ACC112 (cell line): ENCODE measurements at regions not wholly inside any gene's neighbourhood (a gene's known extent, or its start where the extent isn't known, plus 50 kb on each side); places are given as distances from the start of the nearest gene placed in this dataset.

Experiments
- H2AFZ ChIP-seq: fragments of 200-600 bp; sonication (generic); one replicate; pipeline ENCODE4 v1.6.0; 2017; ENCODE audit warnings: antibody characterized with exemption, low read length; ENCODE audit not compliant: unreplicated experiment
- H3K27ac ChIP-seq: fragments of 200-600 bp; sonication (generic); 2 replicates; pipeline ENCODE4 v1.5.1; 2014; ENCODE audit warnings: low read depth, mild to moderate bottlenecking, antibody characterized with exemption, low read length, moderate library complexity
- H3K27me3 ChIP-seq: fragments of 200-600 bp; sonication (generic); 2 replicates; pipeline ENCODE4 v1.6.1; 2014; ENCODE audit warnings: mild to moderate bottlenecking, antibody characterized with exemption, low read length, moderate library complexity, mixed read lengths; ENCODE audit not compliant: insufficient read depth
- H3K36me3 ChIP-seq: fragments of 200-600 bp; sonication (generic); 2 replicates; pipeline ENCODE4 v1.6.1; 2016; ENCODE audit warnings: mild to moderate bottlenecking, antibody characterized with exemption, low read length, moderate library complexity, mixed read lengths; ENCODE audit not compliant: insufficient read depth
- H3K4me1 ChIP-seq: fragments of 200-600 bp; sonication (generic); one replicate; pipeline ENCODE4 v1.6.1; 2016; ENCODE audit warnings: low read length, mixed read lengths; ENCODE audit not compliant: insufficient read depth, unreplicated experiment, control insufficient read depth
- H3K4me3 ChIP-seq: fragments of 200-600 bp; sonication (generic); 2 replicates; pipeline ENCODE4 v1.5.1; 2014; ENCODE audit warnings: mild to moderate bottlenecking, low read depth, low read length
- H3K79me2 ChIP-seq: fragments of 200-600 bp; sonication (generic); one replicate; pipeline ENCODE4 v1.6.0; 2016; ENCODE audit warnings: low read length; ENCODE audit not compliant: control insufficient read depth, unreplicated experiment, insufficient read depth

- no peaks in the 10 kb centered on the region for H3K79me2 ChIP-seq
- no peak overlapping the region for H2AFZ ChIP-seq
- H3K4me3 ChIP-seq: no peak overlapping the region
- no peaks in the 10 kb centered on the region for H3K4me1 ChIP-seq
- H3K27ac ChIP-seq: no peak overlapping the region
- H3K36me3 ChIP-seq: no peaks in the 10 kb centered on the region
- H3K27me3 ChIP-seq: no peaks in the 10 kb centered on the region
These were observed 560.7 kb downstream of the DSC3 start for GRCh38 chr18:30481871-30482270.

GRCh38 chr18:30469091-30469490 lies 573.5 kb downstream of the DSC3 start:
- H3K27ac ChIP-seq: no peak overlapping the region
- no peaks in the 10 kb centered on the region for H3K79me2 ChIP-seq
- H3K36me3 ChIP-seq: no peaks in the 10 kb centered on the region
- H3K27me3 ChIP-seq: no peaks in the 10 kb centered on the region
- H3K4me1 ChIP-seq: no peaks in the 10 kb centered on the region
- no peak overlapping the region for H2AFZ ChIP-seq
- H3K4me3 ChIP-seq: no peak overlapping the region

GRCh38 chr18:30465096-30465495 lies 577.4 kb downstream of the DSC3 start:
- Histone ChIP-seq H3K27me3 (peaks cover 3% of the 10 kb centered on the region; the same call in 1 of the 2 replicates), H3K36me3 (no peaks in the 10 kb centered on the region), H3K4me1 (no peaks in the 10 kb centered on the region), H3K27ac (no peak overlapping the region), H2AFZ (no peak overlapping the region), H3K4me3 (no peak overlapping the region), H3K79me2 (no peaks in the 10 kb centered on the region)

GRCh38 chr18:30457156-30457555 lies 585.4 kb downstream of the DSC3 start:
- H3K79me2 ChIP-seq: no peaks in the 10 kb centered on the region
- H3K4me3 ChIP-seq: no peak overlapping the region
- no peak overlapping the region for H3K27ac ChIP-seq
- peaks cover 3% of the 10 kb centered on the region; the same call in 1 of the 2 replicates for H3K27me3 ChIP-seq
- no peaks in the 10 kb centered on the region for H3K36me3 ChIP-seq
- no peaks in the 10 kb centered on the region for H3K4me1 ChIP-seq
- no peak overlapping the region for H2AFZ ChIP-seq

- no peak overlapping the region for H2AFZ ChIP-seq
- H3K4me1 ChIP-seq: no peaks in the 10 kb centered on the region
These were observed 586.8 kb downstream of the DSC3 start for GRCh38 chr18:30455741-30456140.

GRCh38 chr18:30454920-30455319 lies 587.6 kb downstream of the DSC3 start:
- no peaks in the 10 kb centered on the region for H3K4me1 ChIP-seq
- H3K4me3 ChIP-seq: no peak overlapping the region
- H2AFZ ChIP-seq: no peak overlapping the region
- H3K79me2 ChIP-seq: no peaks in the 10 kb centered on the region
- no peaks in the 10 kb centered on the region for H3K27me3 ChIP-seq
- H3K36me3 ChIP-seq: no peaks in the 10 kb centered on the region
- no peak overlapping the region for H3K27ac ChIP-seq

More at GRCh38 chr18:30455741-30456140, 586.8 kb downstream of the DSC3 start:
- Histone ChIP-seq H3K27ac (no peak overlapping the region), H3K79me2 (no peaks in the 10 kb centered on the region), H3K27me3 (no peaks in the 10 kb centered on the region), H3K4me3 (no peak overlapping the region), H3K36me3 (no peaks in the 10 kb centered on the region)

- Histone ChIP-seq H3K27me3 (no peaks in the 10 kb centered on the region), H3K4me3 (no peak overlapping the region), H3K4me1 (no peaks in the 10 kb centered on the region), H3K79me2 (no peaks in the 10 kb centered on the region), H3K36me3 (no peaks in the 10 kb centered on the region), H2AFZ (no peak overlapping the region), H3K27ac (no peak overlapping the region)
These were observed 590.6 kb downstream of the DSC3 start for GRCh38 chr18:30451981-30452380.

- Histone ChIP-seq H3K27me3 (no peaks in the 10 kb centered on the region), H3K4me1 (no peaks in the 10 kb centered on the region), H3K27ac (no peak overlapping the region), H3K4me3 (no peak overlapping the region), H3K36me3 (no peaks in the 10 kb centered on the region), H3K79me2 (no peaks in the 10 kb centered on the region), H2AFZ (no peak overlapping the region)
These were observed 591.6 kb downstream of the DSC3 start for GRCh38 chr18:30450927-30451326.

- Histone ChIP-seq H3K36me3 (no peaks in the 10 kb centered on the region), H3K79me2 (no peaks in the 10 kb centered on the region), H3K4me3 (no peak overlapping the region), H2AFZ (no peak overlapping the region), H3K27ac (no peak overlapping the region), H3K27me3 (no peaks in the 10 kb centered on the region), H3K4me1 (no peaks in the 10 kb centered on the region)
These were observed 595.9 kb downstream of the DSC3 start for GRCh38 chr18:30446605-30447004.

- Histone ChIP-seq H3K27ac (no peak overlapping the region), H2AFZ (no peak overlapping the region), H3K4me1 (no peaks in the 10 kb centered on the region), H3K4me3 (no peak overlapping the region), H3K79me2 (no peaks in the 10 kb centered on the region), H3K36me3 (no peaks in the 10 kb centered on the region), H3K27me3 (no peaks in the 10 kb centered on the region)
These were observed 598.0 kb downstream of the DSC3 start for GRCh38 chr18:30444544-30444943.

- Histone ChIP-seq H3K4me1 (no peaks in the 10 kb centered on the region), H3K4me3 (no peak overlapping the region), H3K27ac (no peak overlapping the region), H2AFZ (no peak overlapping the region), H3K79me2 (no peaks in the 10 kb centered on the region), H3K27me3 (no peaks in the 10 kb centered on the region), H3K36me3 (no peaks in the 10 kb centered on the region)
These were observed 602.2 kb downstream of the DSC3 start for GRCh38 chr18:30440351-30440750.
